Erythroblast (primary cell): ENCODE measurements at regions not wholly inside any gene's neighbourhood (a gene's known extent, or its start where the extent isn't known, plus 50 kb on each side); places are given as distances from the start of the nearest gene placed in this dataset.

ENCODE experiments used
- DNase-seq, 2 experiments: peaks; one replicate each; lab custom pipeline; 2025; lab: John Stamatoyannopoulos, UW
- GATA1 ChIP-seq: IDR thresholded peaks from 2 replicates; pipeline ENCODE4 v1.6.1; 2011; ENCODE audit warnings: low read depth, mild to moderate bottlenecking, control low read depth, low read length, moderate library complexity
- POLR2A ChIP-seq: IDR thresholded peaks from 2 replicates; pipeline ENCODE4 v1.6.1; 2011; ENCODE audit warnings: mild to moderate bottlenecking, low read length

- no peak for TF ChIP-seq POLR2A
- no peak for TF ChIP-seq GATA1
- DNase-seq = no peak
These were observed 791.4 kb downstream of the TDRD15 start for GRCh38 chr2:21915201-21915600.

GRCh38 chr2:21916934-21917522, 793.3 kb downstream of the TDRD15 start:
- no peak for TF ChIP-seq POLR2A
- TF ChIP-seq GATA1 = no peak
- DNase-seq = no peak

- DNase-seq = no peak
- TF ChIP-seq GATA1 (no peak), POLR2A (no peak)
These were observed 797.0 kb downstream of the TDRD15 start for GRCh38 chr2:21920721-21921120.

- no peak for DNase-seq
- TF ChIP-seq POLR2A (no peak), GATA1 (no peak)
These were observed 801.0 kb downstream of the TDRD15 start for GRCh38 chr2:21924640-21925285.

GRCh38 chr2:21928292-21928691, 804.5 kb downstream of the TDRD15 start:
- DNase-seq = no peak
- TF ChIP-seq GATA1 = no peak
- TF ChIP-seq POLR2A = no peak

GRCh38 chr2:21930226-21930625, 806.5 kb downstream of the TDRD15 start:
- no peak for TF ChIP-seq GATA1
- TF ChIP-seq POLR2A = no peak
- no peak for DNase-seq

- TF ChIP-seq POLR2A (no peak), GATA1 (no peak)
- no peak for DNase-seq
These were observed 816.2 kb downstream of the TDRD15 start for GRCh38 chr2:21939967-21940366.

GRCh38 chr2:21944536-21944935, 820.8 kb downstream of the TDRD15 start:
- TF ChIP-seq GATA1 = no peak
- no peak for DNase-seq

- TF ChIP-seq GATA1 (no peak), POLR2A (no peak)
- DNase-seq = no peak
These were observed 821.9 kb downstream of the TDRD15 start for GRCh38 chr2:21945658-21946057.

- TF ChIP-seq POLR2A = no peak
- TF ChIP-seq GATA1 = no peak
- DNase-seq = no peak
These were observed 823.3 kb downstream of the TDRD15 start for GRCh38 chr2:21947046-21947445.

- TF ChIP-seq POLR2A (no peak), GATA1 (no peak)
- no peak for DNase-seq
These were observed 842.4 kb downstream of the TDRD15 start for GRCh38 chr2:21966139-21966538.

- DNase-seq = peak in 1 of 2 experiments; percentile 1
- TF ChIP-seq GATA1 = no peak
- no peak for TF ChIP-seq POLR2A
These were observed 847.2 kb downstream of the TDRD15 start for GRCh38 chr2:21970971-21971370.

GRCh38 chr2:21972586-21972985, 848.8 kb downstream of the TDRD15 start:
- TF ChIP-seq GATA1 (no peak), POLR2A (no peak)
- DNase-seq = no peak

GRCh38 chr2:21981127-21981526, 857.4 kb downstream of the TDRD15 start:
- TF ChIP-seq POLR2A (no peak), GATA1 (no peak)
- DNase-seq = no peak

GRCh38 chr2:21993002-21993401, 869.2 kb downstream of the TDRD15 start:
- no peak for TF ChIP-seq POLR2A
- TF ChIP-seq GATA1 = no peak
- DNase-seq = no peak
